ENCODE measurements at regions not wholly inside any gene's neighbourhood (a gene's known extent, or its start where the extent isn't known, plus 50 kb on each side); places are given as distances from the start of the nearest gene placed in this dataset.

GRCh38 chr16:79931721-79932120 is 331.2 kb upstream of the MAF start:
- DNase-seq (ENCODE audit: low spot score), result no peak

DNA sequence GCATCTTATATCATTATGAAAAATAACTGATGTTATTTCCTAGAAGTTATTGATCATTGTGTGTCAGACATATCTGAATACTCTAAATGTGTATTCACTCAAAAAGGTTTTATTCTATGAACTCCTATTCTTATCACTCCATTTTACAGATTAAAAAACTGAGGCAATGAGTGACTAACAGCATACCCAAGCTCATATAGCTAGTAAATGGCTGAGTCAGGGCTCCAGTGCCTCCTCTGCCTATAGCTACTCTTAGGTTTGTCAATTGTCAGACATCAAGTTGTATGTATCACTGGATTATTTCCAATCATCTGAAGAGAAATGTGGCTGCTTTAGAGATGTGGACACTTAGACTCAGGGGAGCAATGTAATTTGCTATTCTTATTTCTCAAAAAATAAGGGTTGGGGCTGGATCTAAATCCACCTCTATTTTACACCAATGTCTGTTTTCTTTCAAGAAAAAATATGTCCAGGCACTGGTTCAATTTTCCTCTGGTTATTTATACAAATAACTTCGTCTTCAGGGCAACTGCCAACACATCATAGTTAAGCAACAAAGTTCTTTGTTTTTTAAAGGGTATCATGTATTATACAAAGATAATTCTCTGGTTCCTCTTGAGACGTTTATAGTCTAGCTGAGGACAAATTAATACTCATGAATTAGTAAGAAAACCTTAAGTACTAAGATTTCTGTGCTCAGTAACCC is 328.9 kb upstream of the MAF start:
- no peak for DNase-seq (ENCODE audit: low spot score)

- DNase-seq (ENCODE audit: low spot score), result no peak
These were observed 327.8 kb upstream of the MAF start for GRCh38 chr16:79928142-79928873.

- no peak for DNase-seq (ENCODE audit: low spot score)
These were observed 326.1 kb upstream of the MAF start for GRCh38 chr16:79926451-79927205.

DNA sequence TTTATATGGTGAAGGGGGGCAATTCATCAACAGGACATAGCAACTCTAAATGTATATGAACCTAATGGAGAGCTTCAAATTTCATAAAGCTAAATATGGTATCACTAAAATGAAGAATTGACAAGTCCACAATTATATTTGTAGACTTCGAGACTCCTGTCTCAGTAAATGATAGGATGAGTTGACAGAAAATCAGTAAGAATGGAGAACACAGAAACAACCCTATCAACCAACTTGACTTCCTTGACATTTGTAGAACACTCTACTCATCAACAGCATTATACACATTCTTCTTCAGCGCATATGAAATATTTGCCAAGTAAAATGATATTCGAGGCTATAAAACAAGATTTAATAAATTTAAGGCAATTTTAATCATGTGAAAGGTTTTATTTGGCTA is 322.9 kb upstream of the MAF start:
- no peak for DNase-seq (ENCODE audit: low spot score)

DNA sequence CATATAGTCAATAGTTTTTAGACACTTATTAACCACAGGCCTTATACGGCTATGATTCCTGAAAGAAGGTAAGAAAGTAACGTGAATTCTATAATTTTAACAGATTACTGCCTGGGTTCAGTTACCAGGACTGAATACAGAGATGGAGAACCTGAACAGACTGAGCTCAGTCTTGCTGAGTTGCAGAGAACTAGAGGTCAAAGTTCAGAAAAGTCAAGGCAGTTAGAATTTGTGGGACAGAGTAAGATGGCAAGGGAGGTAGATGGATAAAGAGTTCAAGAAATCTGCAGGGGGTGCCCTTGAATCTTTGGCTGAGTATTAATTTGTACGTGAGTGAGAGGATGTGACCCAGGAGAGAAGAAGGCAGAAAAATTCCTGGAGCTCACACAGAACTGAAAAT is 320.1 kb upstream of the MAF start:
- DNase-seq (ENCODE audit: low spot score), result no peak

DNA sequence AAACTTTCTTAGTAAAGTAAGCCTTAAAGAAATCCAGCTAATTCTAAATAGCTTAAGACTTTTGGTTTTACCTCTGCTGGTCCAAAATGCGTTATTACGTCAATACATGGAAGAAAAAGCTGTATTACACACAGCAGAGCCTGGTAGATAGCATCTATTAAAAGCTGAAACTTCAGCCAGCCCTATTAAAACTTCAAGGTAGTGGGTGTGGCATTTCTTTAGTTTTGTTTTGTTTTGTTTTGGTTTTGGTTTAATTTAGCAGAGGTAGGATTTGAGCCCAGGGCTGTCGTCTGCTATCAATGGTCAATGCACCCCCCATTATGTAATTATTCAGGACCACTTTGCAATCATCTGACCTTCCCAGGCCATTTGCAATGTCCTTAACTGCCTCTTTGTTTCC is 318.4 kb upstream of the MAF start:
- no peak for DNase-seq (ENCODE audit: low spot score)

GRCh38 chr16:79915761-79916160 is 315.2 kb upstream of the MAF start:
- no peak for DNase-seq (ENCODE audit: low spot score)

DNA sequence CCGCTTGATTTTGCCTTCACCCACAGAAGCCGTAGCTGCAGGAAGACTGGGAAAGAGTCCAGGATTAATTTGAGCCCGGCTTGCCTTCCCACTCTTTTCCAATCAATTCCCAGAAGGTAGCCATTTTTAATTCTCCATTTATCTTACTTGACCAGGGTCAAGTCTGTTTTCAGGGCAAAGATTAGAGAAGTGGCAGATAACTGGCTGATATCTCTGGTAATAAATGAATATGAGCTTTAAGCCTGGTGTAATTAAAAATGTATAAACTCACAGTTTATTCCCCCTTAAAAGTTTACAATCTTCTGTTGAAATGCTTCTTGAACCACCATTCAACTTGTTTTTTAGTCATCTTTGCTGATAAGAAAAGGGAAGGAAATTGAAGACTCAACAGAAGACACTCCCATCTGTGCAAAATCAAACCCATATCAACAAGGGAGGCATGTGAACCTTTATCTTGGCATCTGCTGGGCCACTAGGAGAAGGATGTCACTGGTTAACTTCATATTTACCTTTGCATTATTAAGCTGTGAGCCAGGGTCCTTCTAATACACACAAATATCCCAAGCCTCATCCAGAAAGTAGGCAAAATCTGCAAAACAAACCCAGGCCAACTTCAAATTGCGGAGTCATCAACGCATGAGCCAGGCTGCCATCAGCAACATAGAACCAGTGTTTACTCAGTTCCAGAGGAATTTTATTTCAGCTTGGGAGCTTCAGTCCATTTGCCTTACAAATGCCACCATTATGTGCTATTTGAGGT is 314.6 kb upstream of the MAF start:
- no peak for DNase-seq (ENCODE audit: low spot score)

GRCh38 chr16:79912592-79913310 is 312.2 kb upstream of the MAF start:
- DNase-seq (ENCODE audit: low spot score), result no peak

GRCh38 chr16:79911660-79912059 is 311.1 kb upstream of the MAF start:
- DNase-seq (ENCODE audit: low spot score), result no peak

GRCh38 chr16:79909571-79909970 is 309.0 kb upstream of the MAF start:
- DNase-seq (ENCODE audit: low spot score), result no peak

- DNase-seq (ENCODE audit: low spot score), result no peak
These were observed 302.9 kb upstream of the MAF start for GRCh38 chr16:79903471-79903870.

DNA sequence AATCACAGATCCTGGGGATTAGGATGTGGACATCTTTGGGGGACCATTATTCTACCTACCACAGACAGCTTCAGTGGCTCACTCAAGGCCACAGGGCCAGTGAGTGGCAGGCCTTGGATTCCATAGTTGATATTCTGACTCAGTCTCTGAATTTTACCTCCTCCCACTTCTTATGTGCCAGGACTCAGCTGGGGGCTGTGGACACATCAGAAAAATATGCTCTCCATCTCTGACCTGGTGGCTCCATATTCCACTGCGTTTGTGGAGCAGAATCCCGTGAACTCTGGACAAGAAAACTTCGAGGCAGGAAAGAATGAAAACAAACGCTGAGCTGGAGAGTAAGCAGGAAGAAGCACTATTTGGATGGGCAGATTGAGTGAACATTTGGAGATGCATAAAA is 301.8 kb upstream of the MAF start:
- DNase-seq (ENCODE audit: low spot score), result no peak

DNA sequence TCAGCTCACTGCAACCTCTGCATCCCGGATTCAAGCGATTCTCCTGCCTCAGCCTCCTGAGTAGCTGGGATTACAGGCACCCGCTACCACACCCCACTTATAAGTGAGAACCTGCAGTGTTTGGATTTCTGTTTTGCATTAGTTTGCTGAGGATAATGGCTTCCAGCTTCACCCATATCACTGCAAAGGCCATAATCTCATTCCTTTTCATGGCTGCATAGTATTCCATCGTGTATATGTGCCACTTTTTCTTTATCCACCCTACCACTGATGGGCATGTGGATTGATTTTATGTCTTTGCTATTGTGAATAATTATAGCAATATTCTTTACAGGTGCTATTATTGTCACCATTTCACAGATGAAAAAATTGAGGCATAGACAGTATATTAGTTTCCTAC is 301.0 kb upstream of the MAF start:
- DNase-seq (ENCODE audit: low spot score), result no peak

GRCh38 chr16:79899716-79900115 is 299.2 kb upstream of the MAF start:
- no peak for DNase-seq (ENCODE audit: low spot score)

DNA sequence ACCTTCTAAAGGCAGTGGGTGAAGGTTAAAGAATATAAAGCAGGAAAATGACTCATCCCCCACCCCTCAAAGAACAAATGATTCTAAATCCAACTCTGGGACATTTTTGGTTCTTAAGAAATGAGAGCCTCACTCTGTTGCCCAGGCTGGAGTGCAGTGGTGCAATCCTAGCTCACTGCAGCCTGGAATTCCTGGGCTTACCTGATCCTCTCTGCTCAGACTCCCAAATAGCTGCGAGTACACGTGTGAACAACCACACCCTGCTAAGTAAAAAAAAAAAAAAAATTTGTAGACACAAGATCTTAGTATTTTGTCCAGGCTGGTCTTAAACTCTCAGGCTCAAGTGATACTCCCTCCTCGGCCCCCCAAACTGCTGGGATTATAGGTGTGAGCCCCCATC is 298.8 kb upstream of the MAF start:
- no peak for DNase-seq (ENCODE audit: low spot score)

DNA sequence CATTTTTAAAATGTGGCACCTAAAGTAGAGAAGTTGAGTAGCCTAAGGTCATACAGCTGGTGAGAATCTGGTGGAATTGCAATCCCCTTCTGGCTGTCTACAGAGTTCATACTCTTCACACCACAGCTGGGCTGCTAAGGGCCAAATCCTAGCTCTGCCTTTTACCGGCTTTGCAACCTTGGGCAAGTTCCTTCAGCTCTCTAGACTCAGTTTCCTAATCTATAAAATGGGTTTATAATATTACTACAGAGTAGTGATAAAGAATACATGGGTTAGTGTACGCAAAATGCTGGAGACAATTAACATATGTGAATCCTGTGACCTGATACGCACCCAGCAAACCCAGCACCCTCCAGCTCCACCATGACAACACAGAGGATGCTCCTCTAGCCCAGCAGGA is 298.2 kb upstream of the MAF start:
- no peak for DNase-seq (ENCODE audit: low spot score)

DNA sequence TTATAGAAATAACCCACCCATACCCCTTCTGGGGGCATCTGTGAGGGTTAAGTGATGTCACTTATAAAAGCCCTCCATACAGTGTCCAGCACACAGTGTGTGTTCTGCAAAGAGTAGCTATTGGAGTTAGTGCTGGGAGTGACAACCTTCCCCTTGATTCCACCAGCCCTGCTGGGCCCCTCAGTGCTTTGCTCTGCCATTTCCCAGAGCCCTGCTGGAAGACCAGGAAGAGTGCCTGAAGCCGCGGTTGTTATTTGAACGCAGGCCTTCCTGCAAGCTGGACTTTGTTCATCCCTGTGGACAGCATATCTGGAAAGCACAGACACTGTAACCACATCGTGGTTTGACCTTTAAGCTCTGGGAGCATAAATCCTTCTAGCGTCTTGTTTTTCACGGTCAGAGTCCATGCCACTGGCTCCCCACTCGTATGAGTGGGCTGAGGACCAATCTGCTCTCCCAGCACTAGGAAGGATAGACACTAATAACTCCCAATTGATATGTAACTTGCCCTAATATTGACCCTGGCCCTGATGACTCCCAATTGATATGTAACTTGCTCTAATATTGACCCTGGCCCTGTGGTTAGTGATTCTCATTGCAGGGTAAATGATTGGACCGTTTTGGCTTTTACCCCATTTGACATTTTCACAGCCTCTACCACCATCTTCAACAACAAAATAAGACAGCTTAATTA is 297.1 kb upstream of the MAF start:
- DNase-seq (ENCODE audit: low spot score), result no peak

DNA sequence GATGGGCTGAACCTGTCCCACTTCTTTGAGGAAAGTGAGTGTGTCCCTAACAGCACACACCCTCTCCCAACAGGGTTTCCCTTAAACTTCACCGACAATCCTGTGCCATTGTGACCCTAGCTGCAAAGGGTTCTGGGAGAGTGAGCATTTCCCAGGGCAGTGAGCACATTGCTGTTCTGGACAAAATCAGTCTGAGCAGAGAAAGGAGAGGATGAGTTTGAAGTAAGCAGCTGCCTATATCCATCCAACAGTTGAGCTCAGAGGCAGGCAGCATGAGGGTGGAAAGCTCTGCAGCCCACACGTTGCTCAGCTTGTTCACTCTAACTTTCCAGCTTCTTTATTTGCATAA is 296.5 kb upstream of the MAF start:
- DNase-seq (ENCODE audit: low spot score), result no peak

DNA sequence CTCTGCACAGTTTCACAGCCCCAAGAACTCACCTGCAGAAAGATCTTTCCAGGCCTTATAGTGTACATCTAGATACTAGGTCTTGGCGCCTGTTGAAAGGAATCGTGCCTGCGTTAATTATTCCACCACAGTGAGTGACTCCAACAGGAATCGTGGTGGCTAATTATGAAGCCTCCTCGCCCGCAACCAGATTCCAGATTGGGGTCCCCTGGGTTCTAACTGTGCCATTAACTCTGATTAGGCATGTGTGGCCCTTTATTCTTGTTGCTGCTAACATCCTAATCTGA is 295.3 kb upstream of the MAF start:
- no peak for DNase-seq (ENCODE audit: low spot score)

Measured in AG20443 (cell line).